GM18858 (cell line): ENCODE measurements at regions not wholly inside any gene's neighbourhood (a gene's known extent, or its start where the extent isn't known, plus 50 kb on each side); places are given as distances from the start of the nearest gene placed in this dataset.

Experiments
- ATAC-seq: cut with Tn5 transposase; IDR thresholded peaks from one replicate; pipeline ENCODE4 v1.9.1; 2021; ENCODE audit not compliant: unreplicated experiment

DNA sequence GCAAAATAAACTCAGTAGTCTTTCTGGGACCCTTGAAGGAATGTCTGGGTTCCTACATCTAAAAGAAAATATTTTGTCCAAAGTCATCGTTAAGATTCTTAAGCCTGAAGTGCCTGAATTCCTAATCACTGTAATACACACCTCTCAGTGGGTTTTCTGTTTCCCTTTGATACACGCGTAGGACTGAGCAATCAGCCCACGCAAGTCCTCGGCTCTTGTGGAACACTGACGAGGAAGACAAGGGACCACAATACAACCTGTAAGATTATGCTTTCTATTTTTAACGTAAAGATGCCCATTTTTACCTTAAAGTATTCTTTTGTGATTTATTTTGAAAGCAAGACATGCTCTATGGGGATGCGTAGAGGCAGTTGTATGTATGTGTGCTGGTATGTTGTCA lies 472.8 kb upstream of the CELF2 start:
- no peak for ATAC-seq

DNA sequence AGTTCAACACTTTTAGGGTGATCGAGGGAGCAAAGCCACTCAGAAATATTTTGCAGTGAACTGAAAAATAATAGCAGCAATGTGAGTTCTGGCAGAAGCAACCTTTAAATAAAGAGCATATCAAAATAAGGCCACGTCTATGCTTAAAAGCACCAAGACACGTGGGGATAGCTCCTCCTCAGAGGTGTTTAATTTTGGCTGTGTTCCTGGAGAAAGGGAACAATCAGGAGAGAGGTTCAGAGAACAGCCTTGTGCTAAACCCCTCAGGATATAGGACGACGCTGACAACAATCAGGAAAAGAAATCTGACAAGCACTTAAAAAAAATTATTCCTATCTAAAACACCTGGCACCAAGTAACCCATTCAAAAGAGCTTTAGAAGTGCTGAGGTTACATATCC lies 471.9 kb upstream of the CELF2 start:
- no peak for ATAC-seq

DNA sequence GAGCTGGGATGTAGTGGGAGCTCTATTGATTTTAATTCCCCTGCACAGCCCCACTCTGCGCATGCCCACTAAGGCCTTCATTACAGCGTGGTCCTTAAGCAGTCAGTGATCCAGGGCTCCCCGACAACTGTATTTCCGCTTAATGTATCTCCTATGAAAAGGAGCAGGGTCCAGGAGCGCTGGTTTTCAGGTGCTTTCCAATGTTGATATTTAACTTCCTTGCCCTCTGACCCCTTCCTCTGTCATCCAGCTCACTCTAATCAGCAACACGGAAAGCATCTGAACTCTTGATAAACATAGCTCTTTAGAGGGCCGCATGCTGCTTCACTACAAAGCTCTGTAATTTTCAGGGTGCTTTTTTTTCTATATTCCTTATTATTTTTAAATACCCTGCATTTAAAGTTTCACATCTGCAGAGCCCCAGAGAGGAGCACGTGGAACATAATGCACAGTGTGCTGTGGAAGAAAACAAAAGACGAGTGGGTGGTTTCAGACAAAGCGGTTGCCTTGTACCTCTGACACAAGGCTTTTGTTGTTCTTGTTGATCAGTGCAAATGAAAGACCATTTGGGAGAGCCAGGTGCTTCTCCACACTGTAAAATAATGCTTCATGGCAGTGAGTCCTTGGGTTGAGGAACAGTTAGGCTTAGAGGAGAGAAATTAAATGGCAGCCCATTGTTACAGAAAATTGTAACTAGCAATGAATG lies 465.9 kb upstream of the CELF2 start:
- ATAC-seq = no peak

DNA sequence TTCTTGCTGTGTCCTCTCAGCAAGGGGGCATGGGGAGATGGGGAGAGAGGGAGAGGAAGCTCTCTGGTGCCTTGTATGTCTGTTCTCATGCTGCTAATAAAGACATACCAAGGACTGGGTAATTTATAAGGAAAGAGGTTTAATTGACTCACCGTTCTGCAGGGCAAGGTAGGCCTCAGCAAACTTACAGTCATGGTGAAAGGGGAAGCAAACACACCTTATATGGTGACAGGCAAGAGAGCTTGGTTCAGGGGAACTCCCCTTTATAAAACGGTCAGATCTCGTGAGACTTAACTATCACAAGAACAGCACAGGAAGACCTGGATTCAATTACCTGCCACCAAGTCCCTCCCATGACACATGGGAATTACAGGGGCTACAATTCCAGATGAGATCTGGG lies 464.7 kb upstream of the CELF2 start:
- ATAC-seq = no peak

DNA sequence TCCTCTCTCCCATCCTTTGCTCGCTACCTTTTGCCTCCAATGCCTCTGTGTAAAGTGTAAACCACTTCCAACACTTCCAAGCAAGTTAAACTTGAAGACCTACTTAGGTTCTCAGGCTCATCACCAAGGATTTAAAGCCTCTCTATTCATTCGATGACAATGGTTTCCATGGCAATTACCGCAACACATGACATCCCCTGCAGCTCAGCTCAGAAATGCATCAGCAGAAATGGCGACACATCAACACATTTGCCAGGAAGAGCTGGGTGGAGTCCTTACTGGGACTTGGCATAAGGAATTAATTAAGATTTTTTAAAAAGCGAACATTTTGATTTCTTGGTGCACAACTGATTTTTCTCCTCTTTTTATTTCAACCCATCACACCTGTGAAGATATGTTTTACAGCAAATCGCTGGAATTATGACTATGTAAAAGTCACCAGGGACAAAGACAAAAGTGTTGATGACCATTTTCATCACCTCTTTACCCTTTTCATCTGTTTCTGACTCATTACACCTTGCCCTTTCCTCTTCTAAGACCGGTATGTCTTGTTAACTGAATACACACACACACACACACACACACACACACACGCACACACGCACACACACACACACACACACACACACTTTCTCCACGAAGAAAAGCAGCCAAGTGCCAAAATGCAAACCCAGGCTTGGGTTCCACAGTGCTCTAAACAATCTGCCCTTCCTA lies 453.4 kb upstream of the CELF2 start:
- no peak for ATAC-seq

DNA sequence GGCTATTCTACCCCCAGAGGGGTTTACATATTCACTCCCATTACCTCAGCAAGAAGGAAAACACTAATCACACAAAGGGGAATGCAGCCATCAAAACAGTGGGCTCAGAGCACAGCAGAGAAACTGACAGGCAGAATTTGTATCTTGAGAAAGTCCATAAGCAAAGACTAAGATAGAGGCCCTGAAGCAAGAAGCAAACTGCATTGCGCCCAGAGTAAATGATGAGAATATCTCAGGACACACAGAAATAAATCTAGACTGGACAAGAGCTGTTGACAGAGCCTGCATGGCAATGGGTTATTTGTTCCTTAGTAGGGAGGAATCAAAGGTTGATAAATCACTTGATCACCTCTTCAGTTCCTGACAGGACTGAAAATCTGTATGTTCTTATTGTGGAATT lies 440.7 kb upstream of the CELF2 start:
- ATAC-seq = no peak

DNA sequence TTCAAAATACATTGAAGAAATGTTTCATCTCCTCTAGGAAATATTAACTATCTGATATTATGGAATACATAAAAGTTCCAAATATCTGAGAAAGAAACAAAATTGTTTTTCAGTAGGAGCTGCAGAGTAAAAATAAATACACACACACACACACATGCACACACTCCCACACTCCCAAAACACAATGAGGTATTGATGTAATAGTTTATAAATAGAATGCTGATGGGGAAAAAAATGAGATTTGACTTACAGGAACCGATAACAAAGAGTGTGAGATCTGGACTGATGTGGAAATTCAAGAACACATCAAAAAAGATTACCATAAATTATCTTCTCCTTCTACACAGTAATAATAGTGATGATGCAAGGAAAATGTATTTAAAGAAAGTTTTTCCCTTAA lies 438.0 kb upstream of the CELF2 start:
- no peak for ATAC-seq

DNA sequence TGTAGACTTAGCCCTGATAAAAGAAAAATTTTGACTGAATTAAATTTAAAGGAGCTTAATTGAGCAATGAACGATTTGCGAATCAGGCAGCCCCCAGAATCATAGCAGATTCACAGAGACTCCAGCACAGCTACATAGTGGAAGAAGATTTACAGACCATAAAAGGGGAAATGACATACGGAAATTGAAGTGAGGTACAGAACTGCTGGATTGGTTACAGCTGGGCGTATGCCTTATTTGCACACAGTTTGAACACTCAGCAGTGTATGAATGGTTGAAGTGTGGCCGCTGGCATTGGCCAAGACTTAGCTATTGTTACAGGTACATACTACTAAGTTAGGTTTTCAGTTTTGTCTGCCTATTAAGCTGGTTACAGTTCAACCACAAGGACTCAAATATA lies 433.5 kb upstream of the CELF2 start:
- no peak for ATAC-seq

DNA sequence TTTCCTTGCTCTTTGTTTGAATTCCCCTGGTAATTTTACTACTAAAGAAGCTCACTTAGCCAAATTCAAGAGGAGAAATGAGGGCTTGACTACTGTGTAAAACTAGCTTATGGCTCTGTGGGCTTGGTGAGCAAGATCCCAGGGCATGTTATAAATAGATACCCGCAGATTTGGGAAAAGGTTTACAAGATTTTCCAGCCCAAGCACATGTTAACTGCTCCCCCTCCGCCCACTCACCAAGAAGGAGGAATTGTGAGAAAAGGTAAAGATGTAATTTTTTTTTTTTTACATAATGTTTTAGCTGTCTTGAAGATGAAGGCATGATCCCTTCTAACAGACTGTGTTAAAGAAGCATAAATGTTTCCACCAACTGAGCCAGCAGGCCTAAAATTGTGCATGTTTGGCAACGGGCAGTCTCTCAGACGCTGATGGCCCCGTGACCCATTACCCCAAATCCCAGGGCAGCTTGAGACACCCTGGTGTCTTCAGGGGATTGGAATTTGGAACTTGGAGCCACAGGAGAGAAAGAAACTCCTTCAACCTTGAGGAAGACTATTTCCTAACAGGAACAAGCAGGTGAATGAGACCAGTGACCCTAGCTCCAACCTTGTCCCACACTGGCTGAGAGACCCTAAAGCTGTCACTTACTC lies 429.8 kb upstream of the CELF2 start:
- no peak for ATAC-seq

DNA sequence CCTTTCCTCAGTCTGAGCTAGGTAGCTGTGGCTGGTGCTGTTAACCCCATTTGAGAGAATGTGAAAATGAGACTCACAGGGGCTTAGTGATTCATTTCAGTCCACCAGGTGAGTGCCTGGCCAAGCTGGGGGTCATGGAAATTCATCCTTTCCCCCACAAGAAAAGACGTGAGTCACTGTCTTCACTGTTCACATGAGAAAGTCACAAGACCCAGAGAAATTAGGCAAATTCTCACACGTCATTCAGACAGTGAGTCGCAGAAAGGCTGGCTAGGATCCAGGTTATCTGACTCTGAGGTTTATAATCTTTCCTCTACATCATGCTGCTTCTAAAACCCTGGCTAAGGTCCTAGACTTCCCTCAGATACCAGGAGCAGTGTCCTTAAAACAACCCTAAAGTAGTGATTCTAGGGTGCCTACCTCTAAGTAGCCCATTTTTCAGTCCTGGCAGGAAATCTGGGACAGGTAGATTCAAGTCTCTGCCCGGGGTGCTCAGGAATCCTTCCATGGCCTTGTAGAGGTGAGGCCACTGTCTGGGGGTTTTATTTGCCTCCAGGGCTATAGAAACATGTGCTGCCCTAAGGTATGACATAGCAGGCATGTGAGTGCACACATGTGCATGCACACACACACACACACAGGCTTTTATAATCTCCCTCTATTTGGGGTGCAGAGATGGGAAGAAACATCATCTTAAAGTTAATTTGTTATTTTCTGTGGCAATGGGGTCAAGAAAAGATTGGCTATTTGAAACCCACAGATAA lies 427.9 kb upstream of the CELF2 start:
- peak; percentile 82 for ATAC-seq

DNA sequence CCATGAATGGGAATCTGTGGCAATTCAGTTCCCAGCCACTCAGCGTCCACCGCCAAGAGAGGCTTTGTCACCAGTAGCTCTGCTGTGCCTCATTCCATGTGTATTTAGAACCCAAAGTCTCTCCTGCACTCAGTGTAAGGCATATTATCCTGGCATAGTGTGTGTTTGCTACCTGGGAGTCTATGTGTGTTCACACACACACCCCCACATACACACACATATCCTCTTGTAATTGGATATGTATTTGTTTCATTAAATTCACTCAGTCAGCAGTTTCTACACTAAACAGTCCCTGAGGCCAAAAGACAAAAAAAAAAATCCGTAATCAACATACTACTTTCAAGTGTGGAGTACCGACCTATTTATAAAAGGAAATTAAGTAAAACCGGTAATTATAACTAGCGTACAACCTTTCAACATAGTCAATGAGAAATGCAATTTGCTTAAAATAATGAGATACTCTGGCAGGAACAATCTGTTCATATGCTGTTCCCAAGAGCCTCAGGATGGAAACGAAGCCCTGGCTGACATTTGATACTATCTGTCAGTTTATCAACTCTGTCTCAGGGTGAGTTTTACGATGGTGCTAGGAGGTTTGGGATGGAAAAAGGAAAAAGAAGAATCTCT lies 425.8 kb upstream of the CELF2 start:
- no peak for ATAC-seq

DNA sequence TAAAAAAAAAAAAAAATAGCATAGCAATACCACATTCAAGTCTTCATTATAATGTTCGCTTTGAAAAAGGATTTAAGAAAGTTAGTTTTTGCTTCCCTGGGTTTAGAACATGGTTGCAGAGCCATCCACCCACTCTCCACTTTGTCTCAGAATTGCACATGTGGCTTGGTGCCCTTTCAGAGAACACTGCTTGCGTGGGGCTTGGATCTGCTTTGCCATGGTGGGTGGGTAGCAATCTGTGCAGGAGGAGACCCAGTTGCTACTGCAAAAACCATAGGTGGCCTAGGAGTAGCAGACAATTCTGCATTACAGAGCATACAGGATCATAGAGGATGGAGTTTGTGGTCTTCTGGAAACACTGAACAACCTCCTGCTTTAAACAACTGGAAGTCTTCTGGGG lies 421.4 kb upstream of the CELF2 start:
- no peak for ATAC-seq

DNA sequence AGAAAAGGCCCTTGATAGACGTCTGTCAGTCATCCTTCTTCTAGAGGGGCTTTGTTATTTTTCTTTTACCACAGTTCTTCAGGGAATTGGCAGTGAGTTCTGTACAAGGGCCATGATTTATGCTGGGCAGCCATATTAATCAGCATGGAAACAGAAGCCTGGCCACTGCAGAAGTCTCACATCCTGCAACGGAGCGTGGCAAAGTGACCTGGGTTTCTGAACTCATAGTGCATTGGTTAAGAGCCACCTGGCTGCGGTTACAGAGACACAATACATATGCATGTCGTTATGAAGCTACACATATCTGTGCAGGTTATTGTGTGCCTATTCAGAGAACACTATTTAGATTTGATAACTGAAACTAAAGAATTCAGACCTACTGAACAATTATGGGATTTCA lies 419.4 kb upstream of the CELF2 start:
- peak; percentile 50 for ATAC-seq

DNA sequence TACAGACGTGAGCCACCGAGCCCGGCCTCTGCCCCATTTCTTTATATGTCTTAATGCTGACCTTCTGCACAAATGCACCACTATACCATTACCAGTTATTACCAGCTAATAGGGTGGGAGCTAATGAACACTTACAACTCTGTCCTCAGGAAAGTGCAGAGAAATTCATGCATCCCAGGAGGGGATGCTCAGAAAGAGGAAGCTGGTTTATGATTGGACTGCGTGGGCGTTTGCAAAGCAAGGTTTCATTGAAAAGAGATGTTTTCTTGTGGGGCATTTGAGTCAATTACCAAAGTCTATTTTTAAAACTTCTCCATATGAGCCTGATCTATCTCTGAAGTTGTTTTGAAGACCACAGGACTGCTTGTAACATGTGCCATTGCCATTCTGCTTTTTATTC lies 417.7 kb upstream of the CELF2 start:
- ATAC-seq = no peak

DNA sequence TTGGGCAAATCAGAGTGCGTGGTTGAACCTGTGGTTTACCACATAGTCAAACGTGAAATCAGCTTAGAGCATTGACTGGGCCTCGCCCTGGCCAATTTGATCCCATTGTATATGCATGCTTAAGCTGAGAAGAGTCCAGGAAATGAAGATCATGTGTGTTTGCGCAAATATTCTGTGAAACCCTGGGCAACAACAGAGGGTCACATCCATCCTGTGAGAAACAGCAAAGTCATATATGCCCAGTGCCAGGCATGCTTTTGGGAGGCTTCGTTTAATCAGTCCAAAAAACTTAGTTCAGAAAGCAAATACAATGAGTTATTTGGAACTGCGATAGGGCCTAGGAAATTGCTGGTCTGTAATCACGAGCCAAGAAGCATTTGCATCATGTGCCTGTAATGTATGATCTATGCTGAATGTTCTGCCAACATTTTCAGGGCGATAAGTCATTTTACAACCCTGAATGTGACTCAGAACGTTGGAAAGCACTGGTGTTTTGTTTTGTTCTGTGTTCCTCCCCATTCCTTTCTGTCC lies 412.1 kb upstream of the CELF2 start:
- ATAC-seq = no peak

DNA sequence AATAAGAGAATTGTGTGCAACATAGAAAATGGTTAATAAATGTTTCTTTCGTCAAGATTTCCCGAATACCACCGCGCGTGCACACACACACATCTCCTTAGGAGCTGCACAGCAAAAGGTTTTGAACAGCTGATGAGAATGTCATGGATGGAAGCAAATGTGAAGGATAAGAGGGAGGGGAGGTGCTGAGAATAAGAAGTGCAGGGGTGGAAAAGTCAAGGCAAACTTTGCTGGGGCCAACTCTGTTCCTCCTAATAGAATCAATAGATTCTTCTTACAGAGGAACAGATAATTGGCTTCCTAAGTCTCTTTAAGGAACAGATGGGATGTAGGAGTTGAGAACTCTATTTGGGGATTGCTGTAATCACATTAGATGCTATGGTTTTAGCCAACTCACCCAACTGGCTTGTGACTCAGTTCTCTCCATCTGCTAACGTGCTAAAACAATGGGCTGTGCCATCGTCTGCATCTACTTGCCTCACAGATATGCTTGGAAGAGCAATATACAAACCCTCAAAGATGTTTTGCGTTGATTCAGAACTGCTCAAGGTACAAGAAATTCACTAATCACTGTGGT lies 408.2 kb upstream of the CELF2 start:
- ATAC-seq = no peak

DNA sequence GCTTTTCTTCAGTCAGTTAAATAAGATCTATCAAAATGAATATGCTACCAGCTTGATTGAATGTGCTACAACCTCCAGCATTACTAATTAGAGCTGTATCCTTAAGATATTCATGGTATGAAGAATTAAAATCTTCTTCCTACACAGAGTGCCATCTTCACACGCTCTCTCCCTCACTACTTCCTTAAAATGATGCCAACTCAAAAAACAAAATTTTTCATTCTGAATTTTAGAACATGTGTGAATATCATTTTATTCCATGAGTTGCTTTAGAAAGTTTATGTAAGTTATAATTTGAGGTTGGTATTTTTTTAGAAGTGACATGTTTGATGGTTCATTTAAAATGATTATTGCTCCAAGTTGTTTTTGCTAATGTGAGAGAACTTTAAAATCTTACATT lies 407.5 kb upstream of the CELF2 start:
- no peak for ATAC-seq

DNA sequence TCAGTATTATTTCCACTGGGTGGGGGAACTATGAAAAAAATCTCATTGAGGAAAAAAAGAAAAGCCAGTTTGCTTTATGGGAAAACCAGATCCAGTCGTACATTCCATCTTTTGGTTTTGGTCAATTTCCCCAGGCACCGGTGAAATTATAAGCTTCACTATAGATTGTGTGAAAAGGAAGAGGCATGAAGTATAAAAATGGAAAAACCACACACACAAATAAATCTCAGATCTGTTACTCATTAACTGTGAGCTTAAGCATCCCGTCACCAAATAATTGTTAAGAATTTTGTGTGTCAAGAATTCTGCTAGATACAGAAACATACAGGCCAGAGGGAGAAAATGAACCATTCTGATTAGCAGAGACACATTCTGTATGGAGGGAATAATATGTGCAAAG lies 405.5 kb upstream of the CELF2 start:
- no peak for ATAC-seq

DNA sequence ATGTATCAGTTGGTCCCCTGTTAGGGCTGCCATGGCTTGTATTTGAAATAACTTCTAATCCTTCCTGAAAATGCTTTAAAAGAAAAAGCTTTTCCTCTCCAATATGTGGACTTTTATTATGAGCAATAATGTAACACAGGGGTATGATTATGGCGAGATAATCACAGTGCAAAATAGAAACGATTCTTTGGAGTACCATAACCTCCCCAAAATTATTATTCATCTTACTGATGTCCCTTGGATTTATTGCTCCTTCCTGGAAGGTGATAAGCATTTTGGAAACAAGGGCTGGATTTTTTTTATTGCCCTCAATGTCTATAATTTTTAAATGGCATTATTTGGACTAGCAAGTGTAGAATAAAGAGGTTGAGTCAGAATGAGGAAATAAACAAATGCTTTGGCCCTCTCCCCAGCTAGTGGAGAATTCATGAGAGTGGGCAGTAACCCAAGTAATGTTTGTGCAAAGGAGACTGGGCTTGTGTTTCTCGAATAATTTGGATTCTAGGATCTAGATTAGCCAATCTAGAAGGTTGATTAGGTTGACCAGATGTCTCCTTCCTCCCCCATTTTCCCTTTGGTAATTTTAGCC lies 403.9 kb upstream of the CELF2 start:
- ATAC-seq = no peak

DNA sequence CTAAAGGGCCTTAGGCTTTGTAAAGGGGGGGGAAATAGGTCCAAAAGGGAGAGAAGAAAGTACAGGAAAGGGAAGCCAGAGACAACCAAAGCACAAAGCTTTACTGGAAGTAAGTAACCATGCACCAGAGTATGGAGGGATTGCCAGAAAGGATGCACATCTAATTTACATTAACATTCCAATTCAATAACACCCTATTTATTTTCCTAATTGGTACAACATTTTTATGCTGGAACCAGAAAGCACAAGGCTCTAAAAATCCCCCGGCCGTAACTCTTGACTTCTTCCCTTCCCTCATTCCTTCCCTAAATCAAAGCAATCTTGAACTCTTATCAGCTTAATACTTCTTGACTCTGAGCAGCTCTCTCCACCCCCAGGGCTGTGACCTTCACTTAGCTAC lies 400.0 kb upstream of the CELF2 start:
- no peak for ATAC-seq
